NCI-H510A (cell line): ENCODE measurements at regions not wholly inside any gene's neighbourhood (a gene's known extent, or its start where the extent isn't known, plus 50 kb on each side); places are given as distances from the start of the nearest gene placed in this dataset.
"Not testable (repeated sequence)": the region's sequence is repeated elsewhere in the genome, so short reads cannot be mapped to it uniquely, and the experiment has no call there.

Experiments
- DNase-seq: peaks from one replicate; lab custom pipeline; 2025; lab: John Stamatoyannopoulos, UW

DNA sequence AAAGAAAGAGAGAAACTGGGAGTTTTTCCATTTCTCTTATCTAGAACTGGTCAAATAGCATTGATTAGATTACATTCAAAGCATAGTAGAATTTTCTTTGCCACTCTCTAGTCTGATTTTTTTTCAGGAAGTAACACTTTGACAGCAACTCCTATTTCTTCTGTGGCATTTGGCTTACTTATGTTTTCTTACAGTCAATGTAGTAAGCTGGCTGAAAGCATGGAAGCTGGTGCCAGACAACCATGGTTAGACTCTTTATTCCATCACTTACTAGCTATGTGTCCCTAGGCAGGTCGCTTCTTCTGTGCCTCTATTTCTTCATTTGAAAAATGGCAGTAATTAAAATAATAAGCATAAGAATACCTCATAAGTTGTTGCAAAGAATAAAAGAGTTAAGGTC, 54.2 kb upstream of the OPRM1 start:
- DNase-seq = no peak

DNA sequence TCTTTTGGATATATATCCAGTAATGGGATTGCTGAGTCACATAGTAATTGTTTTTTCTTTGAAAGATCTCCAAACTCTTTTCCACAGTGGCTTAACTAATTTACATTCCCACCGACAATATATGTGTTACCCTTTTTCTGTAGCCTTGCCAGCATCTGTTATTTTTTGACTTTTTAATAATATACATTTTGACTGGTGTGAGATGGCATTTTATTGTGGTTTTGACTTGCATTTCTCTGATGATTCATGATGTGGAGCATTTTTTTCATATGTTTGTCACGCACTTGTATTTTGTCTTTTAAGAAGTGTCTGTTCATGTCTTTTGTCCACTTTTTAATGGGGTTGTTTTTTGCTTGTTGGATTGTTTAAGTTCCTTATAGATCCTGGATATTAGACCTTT, 58.9 kb upstream of the OPRM1 start:
- no peak for DNase-seq

DNA sequence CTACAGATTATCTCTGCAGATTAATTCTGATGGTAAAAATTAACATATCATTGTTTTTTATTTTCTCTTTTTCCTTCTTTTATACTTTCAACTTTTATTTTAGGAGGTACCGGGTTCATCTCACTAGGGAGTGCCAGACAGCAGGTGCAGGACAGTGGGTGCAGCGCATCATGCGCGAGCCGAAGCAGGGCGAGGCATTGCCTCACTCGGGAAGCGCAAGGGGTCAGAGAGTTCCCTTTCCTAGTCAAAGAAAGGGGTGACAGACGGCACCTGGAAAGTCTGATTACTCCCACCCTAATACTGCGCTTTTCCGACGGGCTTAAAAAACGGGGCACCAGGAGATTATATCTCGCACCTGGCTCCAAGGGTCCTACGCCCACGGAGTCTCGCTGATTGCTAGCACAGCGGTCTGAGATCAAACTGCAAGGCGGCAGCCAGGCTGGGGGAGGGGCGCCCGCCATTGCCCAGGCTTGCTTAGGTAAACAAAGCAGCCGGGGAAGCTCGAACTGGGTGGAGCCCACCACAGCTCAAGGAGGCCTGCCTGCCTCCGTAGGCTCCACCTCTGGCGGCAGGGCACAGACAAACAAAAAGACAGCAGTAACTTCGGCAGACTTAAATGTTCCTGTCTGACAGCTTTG, 60.0 kb upstream of the OPRM1 start:
- not testable (repeated sequence) for DNase-seq

DNA sequence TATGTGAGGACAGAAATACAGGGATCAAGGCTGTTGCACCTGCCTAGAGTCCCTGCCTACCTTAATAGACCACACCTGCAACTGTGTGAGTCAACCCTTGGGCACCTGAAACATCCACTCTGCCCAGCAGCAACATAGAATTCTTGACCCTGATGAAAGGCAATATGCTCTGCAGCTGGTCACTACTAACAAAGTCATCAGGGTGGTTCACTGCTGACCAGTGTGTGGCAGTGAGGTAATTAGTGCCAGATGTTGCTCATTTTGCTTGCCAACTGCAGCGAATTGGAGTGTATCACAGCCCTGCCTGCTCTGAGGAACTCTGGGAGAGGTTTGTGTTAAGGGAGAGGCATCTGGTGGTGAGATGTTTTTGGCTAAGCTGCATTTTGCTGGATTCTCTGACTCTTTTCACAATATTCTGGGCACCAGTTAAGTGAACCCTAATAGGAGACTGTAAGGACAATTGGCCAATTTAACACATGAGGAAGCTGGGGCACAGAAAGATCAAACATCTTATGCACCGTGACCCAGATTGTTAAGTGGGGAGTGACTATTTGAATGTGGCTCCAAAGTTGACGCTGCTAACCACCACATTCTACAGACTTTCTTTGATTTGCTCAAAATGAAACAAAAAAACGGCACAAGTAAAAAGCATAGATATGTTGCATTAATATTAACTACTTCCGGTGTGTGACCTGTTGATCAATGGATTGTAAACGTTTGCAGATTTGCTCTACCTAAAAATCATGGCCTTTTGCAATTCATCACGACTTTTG, 61.9 kb upstream of the OPRM1 start:
- DNase-seq = no peak

DNA sequence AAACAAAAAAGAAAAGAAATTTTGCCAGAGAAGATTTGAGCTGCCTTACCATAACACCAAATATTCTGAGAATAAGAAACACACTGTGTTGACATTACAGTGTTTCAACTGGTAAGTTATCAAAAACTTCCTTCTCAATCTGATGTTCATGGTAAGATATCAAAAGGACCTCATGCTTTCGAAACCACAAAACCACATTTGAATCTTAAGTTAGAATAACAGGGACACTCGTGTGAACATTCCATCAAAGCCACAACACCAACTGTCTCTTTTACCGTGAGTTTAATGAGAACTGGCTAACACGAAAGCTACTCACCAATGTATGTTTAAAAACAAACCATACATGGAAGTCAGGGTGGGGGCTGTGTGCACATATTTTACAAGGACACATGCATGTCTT, 73.0 kb upstream of the OPRM1 start:
- DNase-seq = no peak

DNA sequence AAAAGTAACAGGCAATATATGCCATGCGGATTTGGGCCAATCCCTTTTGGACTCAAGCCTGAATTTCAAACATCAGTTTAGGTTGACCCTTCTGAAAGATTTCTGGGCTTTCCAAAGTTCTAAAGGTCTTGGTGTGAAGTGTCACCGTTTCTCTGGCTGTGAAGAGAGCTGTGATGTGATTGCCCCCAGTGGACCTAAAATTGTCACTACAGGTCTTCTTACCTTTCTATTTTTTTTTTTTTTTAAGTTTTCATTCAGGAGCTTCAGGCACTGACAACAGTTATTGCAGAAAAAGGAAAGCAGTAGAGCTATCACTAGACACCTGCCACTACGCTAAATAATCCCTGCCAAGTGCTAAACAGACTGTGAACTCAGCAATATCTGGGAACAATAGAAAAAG, 75.7 kb upstream of the OPRM1 start:
- DNase-seq = no peak

DNA sequence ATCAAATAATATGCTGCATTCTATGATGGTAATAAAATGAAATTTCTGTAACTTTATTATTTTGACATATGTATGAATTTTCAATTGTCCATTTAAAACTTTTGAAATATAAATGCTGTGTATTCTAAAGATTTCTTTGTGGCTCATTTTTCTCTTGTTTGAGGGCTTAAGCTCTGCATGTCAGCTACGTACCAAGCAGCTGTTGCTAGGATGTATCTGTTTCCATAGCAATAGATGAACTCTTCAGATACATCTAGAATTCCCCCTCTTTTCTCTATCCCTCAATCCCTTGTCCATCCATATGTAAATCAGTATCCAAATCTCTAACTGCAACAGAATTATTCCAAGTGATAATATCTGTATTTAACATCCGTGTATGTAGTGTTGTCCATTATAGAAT, 76.5 kb upstream of the OPRM1 start:
- DNase-seq = no peak

DNA sequence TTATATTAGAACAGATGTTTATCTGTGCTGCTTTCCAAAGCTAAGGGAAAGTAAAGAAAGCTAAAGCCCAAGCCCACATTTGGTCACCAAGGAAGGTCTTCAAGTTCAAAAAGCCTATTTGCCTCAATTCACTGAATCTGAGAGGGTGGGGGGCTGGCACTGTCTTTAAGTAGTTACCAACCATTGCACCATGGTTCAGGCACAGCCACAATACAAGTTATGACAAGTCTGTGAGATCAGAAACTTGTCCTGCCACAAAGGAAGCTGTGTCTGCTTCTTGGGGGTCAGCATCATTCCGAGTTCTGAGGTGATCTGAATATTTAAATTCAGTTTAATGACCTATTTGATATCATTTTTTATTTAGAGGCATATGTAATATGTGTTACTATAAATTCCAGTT, 78.3 kb upstream of the OPRM1 start:
- no peak for DNase-seq

DNA sequence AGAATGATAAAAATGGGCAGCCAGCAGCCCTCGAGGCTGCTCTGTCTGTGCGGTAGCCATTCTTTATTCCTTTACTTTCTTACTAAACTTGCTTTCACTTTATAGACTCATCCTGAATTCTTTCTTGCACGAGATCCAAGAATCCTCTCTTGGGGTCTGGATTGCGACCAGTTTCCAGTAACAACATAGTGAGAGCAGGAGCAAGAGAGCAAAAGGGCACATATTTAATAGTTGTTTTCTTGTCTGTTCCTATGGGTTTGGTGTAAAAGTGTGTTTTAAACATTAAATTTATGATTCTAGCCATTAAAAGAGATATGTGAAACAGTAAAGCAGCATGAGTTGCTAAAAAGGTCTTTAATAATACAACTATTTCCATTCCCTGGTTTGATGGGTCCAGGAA, 78.8 kb upstream of the OPRM1 start:
- no peak for DNase-seq

DNA sequence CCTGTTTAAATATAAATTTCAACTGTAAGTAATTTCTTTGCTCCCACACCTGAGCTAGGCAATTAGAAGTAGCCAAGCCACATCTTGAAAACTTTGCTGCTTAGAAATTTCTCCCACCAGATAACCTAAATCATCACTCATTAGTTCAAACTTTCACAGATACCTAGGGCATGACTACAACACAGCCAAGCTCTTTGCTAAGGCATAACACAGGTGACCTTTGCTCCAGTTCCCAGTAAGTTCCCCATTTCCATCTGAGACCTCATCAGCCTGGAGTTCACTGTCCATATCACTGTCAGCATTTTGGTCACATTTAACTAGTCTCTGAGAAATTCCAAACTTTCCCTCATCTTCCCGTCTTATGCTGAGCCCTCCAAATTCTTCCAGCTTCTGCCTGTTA, 79.8 kb upstream of the OPRM1 start:
- no peak for DNase-seq

DNA sequence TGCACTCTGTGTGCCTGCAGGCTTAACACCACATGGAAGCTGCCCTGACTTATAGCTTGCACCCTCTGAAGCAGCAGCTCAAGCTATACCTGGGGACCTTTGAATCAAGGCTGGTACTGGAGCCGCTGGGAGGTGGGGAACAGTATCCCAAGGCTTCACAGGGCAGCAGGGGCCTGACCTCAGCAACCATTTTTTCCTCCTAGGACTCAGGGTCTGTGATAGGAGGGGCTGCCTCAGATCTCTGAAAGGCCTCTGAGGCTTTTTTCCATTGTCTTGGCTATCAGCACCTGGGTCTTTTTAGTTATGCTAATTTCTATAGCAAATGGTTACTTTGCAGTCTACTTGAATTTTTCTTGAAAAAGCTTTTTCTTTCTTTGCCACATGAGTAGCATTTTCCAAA, 80.2 kb upstream of the OPRM1 start:
- DNase-seq = no peak

DNA sequence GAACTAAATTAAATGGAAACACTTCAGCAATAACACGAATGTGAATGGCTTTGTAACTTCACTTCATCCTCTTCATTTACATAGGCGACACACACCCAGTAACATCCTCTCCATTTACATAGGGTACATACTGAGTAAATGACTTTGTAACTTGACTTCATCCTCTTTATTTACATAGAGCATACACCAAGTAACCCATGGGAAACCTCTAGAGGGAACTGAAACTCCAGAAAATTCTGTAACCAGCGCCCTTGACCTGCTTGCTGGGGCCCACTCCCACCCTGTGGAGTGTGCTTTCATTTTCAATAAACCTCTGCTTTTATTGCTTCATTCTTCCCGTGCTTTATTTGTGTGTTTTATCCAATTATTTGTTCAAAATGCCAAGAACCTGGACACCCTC, 81.6 kb upstream of the OPRM1 start:
- DNase-seq = no peak

DNA sequence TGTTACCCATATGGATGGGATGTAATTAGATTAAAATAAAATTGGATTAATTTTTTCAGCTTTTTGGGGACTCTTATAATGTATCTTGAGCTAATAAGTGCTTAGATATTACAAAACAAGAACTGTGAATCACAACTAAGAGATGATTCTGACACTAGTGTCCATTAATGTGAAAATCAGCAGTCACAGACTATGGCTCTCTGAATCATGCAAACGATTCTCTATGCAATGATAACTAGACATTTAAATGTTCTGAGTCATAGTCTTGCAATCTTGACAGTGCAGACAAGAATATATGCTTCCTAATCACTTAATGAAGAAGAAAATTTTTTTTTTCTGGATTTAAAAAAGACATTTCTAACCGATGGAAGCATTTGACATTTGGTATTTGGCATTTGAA, 82.2 kb upstream of the OPRM1 start:
- no peak for DNase-seq

DNA sequence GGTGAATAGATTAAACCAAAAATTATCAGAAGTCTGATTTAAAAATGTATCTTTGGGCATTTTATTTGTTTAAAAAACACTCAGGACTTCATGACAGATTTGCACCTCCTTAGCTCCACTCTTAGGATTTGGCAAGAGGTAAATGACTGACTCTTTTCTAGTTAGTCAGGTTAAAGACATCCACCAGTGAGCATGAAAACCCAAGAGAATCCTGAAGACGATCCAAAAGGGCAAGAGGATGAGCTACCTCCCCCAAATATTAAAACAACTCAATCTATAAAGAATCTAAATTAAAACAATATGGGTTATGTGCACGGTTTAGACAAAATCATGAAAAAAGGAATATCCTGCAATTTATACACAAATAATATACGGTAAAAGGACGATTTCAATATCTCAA, 89.4 kb upstream of the OPRM1 start:
- no peak for DNase-seq

DNA sequence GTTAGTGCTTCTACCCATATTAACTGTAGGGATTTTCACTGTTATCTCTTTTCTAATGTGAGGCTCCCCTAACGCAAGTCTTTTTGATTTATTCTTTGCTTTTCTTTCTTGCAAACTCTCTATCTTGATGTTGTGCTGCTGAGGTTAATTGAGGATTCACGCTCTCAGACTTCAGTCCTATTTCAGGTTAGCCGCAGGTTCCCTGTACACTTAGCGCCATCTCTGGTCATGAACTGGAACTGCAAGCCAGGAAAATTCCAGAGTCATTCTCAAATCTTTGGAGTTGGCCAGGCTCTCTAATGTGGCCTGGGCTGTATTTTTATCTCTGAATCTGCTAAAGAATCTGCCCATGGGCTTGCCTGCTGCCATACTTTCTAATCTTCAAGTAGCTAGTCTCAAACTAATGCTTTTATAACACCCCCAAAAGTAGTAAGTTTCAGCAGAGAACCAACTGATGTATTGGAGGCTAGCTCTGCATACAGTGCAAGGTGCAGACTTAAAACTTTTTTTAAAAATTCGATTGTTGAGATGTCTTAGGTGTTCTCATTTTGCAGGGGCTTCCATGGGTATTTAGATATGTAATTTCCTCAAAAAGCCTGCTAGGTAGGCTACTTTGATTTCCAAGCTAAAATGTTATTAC, 91.1 kb upstream of the OPRM1 start:
- no peak for DNase-seq

DNA sequence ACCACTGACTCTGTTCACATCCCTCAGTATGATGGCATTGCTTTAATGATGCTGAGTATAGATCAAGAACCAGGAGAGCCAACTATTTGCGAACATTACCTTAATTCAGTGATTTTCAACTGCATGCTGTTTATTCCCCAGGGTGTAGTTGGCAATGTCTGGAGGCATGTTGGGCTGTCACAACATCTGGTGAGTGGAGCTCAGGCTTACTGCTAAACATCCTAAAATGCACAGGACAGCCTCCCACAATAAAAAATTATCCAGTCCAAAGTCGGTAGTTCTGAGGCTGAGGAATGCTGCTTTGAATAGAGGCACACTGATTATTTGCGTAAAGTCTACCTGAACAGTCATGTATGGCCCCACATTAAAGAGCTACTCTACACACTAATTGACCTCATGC, 94.8 kb upstream of the OPRM1 start:
- no peak for DNase-seq

DNA sequence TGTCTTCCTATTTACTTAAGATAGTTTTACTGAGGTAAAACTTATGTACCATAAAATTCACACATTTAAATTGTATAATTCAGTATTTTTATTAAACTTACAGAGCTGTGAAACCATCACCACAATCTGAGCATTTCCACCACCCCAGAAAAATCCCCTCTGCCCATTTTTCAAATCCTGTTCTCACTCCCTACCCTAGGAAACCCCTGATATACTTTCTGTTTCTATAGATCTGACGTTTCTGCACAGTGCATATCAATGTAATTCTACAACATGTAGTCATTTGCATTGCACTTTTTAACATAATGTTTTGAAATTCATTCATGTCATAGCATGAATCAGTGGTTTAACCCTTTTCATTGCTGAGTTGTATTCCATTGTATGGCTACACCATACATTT, 96.7 kb upstream of the OPRM1 start:
- no peak for DNase-seq

DNA sequence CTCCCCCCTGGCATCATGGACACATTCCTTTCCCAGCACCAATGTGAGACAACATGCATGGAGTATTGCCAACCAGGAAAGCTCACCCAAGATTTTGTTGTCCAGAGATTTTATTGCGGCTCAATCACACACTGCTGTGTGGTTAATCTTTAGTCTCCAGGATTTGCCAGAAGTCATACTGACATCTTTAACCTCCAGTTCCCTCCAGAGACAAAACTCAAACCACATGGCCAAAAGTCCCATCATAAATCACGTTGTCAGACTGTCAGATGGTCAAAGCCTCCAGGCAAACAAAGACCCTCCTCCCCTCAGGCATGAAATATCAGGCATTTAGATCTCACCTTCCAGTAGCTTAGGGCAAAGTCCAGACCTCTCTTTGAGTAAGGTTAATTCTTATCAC, 97.3 kb upstream of the OPRM1 start:
- DNase-seq = no peak

DNA sequence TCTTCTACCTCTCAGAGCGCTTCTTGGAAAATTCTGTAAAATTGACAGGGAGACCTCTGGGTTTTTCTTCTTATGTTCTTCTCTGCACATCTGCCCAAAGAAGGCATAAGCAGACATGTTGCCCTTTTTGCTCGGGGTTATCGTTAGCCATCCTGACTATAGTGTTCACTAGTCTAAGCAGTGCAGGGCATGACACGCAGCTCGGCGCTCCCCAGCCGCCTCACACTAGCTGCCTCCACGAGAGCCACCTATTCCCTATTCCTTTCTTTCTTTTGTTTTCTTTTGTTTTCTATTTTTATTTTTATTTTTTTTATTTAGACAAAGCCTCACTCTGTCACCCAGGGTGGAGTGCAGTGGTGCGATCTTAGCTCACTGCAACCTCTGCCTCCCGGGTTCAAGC, 100.2 kb upstream of the OPRM1 start:
- DNase-seq = no peak

DNA sequence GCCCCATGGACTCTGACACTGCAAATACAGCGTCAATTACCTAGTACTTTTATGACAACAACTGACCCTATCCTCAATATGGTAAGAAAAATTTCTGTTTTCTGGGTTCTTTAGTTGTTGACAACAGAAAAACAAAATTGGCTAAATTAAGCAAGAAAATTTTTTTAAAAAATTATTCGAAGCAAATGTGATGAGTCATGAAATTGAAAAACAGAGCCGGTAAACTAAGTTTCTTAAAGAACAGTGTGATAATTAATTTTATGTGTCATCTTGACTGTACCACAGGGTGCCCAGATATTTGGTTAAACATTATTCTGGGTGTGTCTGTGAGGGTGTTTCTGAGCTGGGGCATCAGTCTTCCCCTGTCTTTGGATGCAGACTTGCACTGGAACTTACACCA, 107.6 kb upstream of the OPRM1 start:
- DNase-seq = no peak

DNA sequence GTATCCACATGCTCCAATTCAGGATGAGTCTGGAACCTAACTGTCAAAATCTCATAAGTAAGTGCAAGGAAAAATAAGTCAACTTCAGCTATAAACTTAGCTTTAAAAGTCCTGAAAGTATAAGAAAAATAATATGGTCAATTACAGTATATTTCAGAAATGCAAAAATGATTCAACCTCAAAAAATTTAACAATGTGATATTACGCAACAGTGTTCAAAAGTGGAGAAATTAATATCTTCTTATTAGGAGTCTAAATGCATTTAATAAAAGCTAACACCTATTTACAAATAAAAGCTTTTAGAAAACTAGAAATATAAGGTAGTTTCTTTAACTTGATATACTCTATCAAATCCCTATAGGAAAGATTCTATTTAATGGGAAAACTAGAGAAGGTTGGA, 111.2 kb upstream of the OPRM1 start:
- no peak for DNase-seq

DNA sequence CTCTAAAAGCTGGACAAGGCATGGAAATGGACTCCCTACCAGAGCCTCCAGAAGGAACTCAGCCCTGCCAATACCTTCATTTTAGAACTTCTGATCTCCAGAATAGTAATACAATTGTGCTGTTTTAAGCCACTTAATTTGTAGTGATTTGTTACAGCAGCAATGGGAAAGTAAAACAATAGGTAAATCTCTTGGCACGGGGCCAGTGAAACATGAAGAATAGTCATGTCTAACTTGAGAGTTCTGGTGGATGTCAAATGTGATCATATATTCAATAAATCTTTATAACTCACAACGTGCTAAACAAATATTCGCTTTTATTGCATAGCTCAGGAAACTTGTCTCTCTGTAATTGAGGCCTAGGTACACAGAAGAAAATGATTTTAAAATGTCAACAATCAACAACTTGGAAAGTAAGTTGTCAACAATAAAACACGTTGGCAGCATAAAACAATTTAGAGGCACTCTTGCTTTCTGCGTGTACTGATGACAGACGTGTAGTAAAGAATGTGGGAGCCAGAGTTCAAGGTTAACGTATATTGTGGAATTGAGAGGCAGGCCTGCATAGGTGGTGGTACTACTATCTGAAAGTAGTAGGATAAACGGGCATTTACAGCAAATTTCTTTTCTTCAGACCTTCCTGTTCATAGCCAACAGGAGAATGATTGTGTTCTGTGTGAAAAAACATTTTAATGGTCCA, 140.5 kb upstream of the OPRM1 start:
- no peak for DNase-seq

DNA sequence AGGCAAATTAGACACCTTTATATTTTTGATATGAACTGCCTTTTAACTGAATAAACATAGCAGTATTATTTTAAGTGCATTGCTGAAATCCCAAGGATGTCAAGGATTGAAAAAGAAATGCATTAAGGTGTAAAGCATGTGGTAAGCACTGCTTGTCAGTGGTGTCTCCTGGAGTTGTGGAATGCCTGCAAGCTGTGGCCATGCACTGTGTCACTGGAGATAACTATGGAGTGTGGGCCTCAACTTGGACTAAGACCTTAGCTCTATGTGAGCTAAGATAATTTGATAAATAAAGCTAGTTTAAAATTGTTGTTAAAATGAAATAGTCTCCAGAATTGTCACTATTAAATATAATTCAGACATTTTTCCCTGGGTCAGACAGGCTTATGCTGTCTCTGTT, 156.6 kb upstream of the OPRM1 start:
- DNase-seq = no peak
